Tibial nerve (tissue), 4 donors: ENCODE measurements at regions not wholly inside any gene's neighbourhood (a gene's known extent, or its start where the extent isn't known, plus 50 kb on each side); places are given as distances from the start of the nearest gene placed in this dataset.

Source experiments
- DNase-seq, 2 donors: peaks; one replicate each; pipeline ENCODE4 v3.0.0-alpha.2; 2019; ENCODE audit warnings: low spot score in 2 of 2
- H3K27ac ChIP-seq, 4 donors: fragments of 200-600 bp; sonication (generic) in 3 of 4; one replicate each; pipeline ENCODE4 v1.5.1; 2017 to 2019; ENCODE audit warnings: mild to moderate bottlenecking in 1 of 4
- H3K27me3 ChIP-seq, 2 donors: fragments of 200-600 bp; sonication (generic) in 1 of 2; one replicate each; pipeline versions ENCODE4 v1.5.1 to v1.6.0; 2017 to 2019
- H3K36me3 ChIP-seq, 3 donors: fragments of 200-600 bp; sonication (generic); one replicate each; pipeline ENCODE4 v1.5.1; 2018 to 2019
- H3K4me1 ChIP-seq, 4 donors: fragments of 200-600 bp; sonication (generic) in 3 of 4; one replicate each; pipeline ENCODE4 v1.5.1; 2017 to 2019
- H3K4me3 ChIP-seq, 4 donors: fragments of 200-600 bp; sonication (generic) in 3 of 4; one replicate each; pipeline ENCODE4 v1.5.1; 2017 to 2019; ENCODE audit warnings: mild to moderate bottlenecking in 1 of 4, moderate library complexity in 1 of 4
- H3K9me3 ChIP-seq, 4 donors: fragments of 200-600 bp; sonication (generic) in 3 of 4; one replicate each; pipeline ENCODE4 v1.5.1; 2017 to 2019
- EP300 ChIP-seq, 2 donors: sonication (generic); formaldehyde crosslinking; IDR thresholded peaks; one replicate each; pipeline ENCODE4 v1.6.1; 2017; ENCODE audit warnings: antibody characterized with exemption in 2 of 2, mild to moderate bottlenecking in 1 of 2
- POLR2A ChIP-seq, 2 donors: fragments of 450-650 bp; IDR thresholded peaks; one replicate each; pipeline ENCODE4 v1.6.1; 2017; ENCODE audit warnings: antibody characterized with exemption in 2 of 2, mild to moderate bottlenecking in 2 of 2, moderate library complexity in 2 of 2
- WGBS, 2 donors: methylation state at CpG; one replicate each; pipeline ENCODE4 v1.1.5; 2018; 5-methylcytosine and 5-hydroxymethylcytosine counted together
- TF ChIP-seq, protein P1 (sequence below), 5 experiments: fragments of 200-600 bp in 3 of 5; fragments of 450-650 bp in 2 of 5; sonication (generic) in 3 of 5; IDR thresholded peaks; one replicate each; pipeline ENCODE4 v1.5.1; 2016 to 2019; ENCODE audit warnings: antibody characterized with exemption in 5 of 5, mild to moderate bottlenecking in 3 of 5, moderate library complexity in 2 of 5

DNA sequence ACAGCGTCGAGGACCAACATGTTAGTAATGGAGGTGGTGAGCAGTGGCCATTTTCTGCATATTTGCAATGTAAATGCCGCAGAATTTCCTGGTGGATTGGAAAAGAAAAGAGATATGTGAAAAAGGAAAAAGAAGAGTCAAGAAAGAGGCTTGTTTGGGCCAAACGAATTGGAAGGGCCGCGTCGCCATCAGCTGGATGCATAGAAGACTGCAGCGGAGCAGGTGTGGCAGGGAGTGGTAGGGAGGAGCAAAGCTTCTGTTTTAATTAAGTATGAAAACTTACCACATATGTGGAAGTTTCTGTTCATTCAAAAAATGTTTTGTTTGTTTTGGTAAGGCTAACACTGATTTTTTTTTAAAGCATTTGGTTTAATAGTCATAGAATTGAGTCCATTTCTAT lies 690.7 kb downstream of the NCAM2 start:
- Histone ChIP-seq H3K27me3 (no peaks in the 10 kb centered on the region), H3K27ac (no peak overlapping the region), H3K9me3 (no peaks in the 10 kb centered on the region), H3K4me1 (no peaks in the 10 kb centered on the region), H3K4me3 (no peak overlapping the region), H3K36me3 (no peaks in the 10 kb centered on the region)
- DNase-seq = no peak
- TF ChIP-seq, protein P1, sequence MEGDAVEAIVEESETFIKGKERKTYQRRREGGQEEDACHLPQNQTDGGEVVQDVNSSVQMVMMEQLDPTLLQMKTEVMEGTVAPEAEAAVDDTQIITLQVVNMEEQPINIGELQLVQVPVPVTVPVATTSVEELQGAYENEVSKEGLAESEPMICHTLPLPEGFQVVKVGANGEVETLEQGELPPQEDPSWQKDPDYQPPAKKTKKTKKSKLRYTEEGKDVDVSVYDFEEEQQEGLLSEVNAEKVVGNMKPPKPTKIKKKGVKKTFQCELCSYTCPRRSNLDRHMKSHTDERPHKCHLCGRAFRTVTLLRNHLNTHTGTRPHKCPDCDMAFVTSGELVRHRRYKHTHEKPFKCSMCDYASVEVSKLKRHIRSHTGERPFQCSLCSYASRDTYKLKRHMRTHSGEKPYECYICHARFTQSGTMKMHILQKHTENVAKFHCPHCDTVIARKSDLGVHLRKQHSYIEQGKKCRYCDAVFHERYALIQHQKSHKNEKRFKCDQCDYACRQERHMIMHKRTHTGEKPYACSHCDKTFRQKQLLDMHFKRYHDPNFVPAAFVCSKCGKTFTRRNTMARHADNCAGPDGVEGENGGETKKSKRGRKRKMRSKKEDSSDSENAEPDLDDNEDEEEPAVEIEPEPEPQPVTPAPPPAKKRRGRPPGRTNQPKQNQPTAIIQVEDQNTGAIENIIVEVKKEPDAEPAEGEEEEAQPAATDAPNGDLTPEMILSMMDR (IDR thresholded peaks at IDR 0.05) = peak in 2 of 5 experiments; percentile 19 to 30
- TF ChIP-seq EP300 (IDR thresholded peaks at IDR 0.05) = no peak
- 60 to 61% methylated on average over 8 of the region's 8 CpGs for WGBS, 2 donors

DNA sequence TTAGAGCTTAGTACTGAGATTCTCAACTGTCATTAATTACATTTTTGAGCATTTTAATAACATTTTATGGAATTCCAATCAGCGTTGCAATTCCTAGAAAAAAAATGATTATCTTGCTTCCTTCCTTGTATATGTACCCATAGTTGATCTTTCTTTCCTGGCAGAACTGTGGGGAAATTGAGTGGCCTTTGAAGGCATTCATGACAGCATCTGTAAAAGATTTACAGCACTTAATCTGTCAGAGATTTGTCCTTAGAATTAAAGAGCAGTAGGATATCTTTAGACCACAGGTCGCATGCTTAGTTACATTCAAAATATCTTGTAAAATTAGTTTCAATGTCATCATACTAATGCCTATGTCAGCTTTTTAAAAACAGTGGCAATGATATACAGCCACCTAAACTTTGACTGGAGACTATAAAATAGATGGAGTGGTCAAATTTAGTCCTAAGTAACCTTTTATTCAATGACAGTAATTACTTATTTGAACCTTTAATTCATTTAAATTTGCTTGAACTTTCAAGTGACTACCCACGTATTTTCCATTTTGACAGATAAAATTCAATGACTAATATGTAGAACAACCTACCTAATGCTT lies 692.0 kb downstream of the NCAM2 start:
- no peaks in the 10 kb centered on the region for H3K27me3 ChIP-seq
- H3K4me1 ChIP-seq = no peaks in the 10 kb centered on the region
- no peak for TF ChIP-seq POLR2A (IDR thresholded peaks at IDR 0.05)
- TF ChIP-seq, protein P1 (IDR thresholded peaks at IDR 0.05) = no peak
- TF ChIP-seq EP300 (IDR thresholded peaks at IDR 0.05) = no peak
- no peak for DNase-seq
- no peak overlapping the region for H3K27ac ChIP-seq
- no peaks in the 10 kb centered on the region for H3K36me3 ChIP-seq
- no peaks in the 10 kb centered on the region for H3K9me3 ChIP-seq
- no peak overlapping the region for H3K4me3 ChIP-seq
- 63% methylated on average over 3 of the region's 3 CpGs for WGBS, 2 donors

DNA sequence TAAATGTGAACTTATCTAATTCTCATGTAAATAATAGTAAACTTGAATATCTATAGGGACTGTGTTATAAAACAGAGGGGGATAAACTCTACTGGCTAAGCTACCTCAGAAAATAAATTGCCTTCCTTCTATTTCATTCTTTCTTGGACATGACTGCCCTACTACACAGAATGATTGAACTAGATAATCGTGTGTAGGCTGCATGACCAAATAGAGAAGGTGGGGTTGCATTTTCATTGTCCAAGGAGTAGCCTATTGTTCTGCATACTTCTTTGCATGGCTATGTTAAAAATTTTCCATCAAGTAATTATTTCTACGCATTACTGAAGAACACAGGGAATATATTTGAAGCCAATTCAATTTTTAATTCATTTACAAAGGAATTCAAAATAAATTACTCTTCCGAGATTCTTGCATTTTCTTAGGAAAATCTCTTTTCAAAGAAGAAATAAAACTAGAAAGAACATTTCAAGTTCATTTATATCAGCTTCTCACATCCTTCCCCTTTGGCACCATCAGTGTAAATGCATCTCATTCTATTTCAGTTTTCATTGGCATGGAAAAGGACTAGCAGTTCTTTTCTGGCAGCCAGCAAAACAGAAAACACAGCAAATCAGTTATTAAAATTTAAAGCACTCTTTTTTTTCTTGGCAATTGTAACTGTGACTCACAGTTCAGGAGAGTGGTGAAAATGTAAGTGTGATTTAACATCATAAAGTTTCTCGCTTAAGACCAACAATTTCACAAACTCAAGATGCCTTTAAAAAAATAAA lies 714.7 kb downstream of the NCAM2 start:
- no peaks in the 10 kb centered on the region for H3K27me3 ChIP-seq
- H3K4me3 ChIP-seq = no peak overlapping the region
- H3K9me3 ChIP-seq = no peaks in the 10 kb centered on the region
- TF ChIP-seq, protein P1 (IDR thresholded peaks at IDR 0.05) = no peak
- TF ChIP-seq POLR2A (IDR thresholded peaks at IDR 0.05) = no peak
- TF ChIP-seq EP300 (IDR thresholded peaks at IDR 0.05) = no peak
- peaks cover 0 to 15% (median 0%) of the 10 kb centered on the region in 4 donors for H3K4me1 ChIP-seq
- no peaks in the 10 kb centered on the region for H3K36me3 ChIP-seq
- peak overlapping the region in 1 of 4 donors; percentile 24 for H3K27ac ChIP-seq
- no peak for DNase-seq
- WGBS, 2 donors = 22 to 25% methylated on average over 4 of the region's 4 CpGs

DNA sequence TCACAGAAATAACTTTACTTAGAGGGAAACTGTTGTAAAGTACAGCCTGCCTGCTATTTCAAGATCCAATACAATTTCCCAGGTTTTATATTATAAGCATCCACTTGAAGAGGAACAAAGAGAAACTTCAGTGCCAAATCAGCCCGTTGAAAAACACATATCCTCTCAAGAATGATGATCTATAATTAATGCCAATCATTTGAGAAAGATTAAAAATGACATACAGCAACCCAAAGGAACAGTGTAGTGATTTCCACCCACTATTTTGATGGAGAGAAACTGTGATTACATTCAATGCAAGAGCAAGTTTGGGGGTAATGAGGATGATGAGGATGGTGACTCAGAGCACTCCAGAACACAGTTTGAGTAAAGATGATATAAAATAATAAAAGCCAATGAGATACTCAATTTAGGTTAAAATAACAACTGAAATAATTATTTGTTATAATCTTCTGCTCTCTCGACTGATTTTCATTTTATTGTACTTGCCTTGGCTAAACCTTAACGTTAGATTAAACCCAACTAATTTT lies 715.5 kb downstream of the NCAM2 start:
- Histone ChIP-seq H3K4me3 (no peak overlapping the region), H3K27me3 (no peaks in the 10 kb centered on the region), H3K36me3 (no peaks in the 10 kb centered on the region), H3K9me3 (no peaks in the 10 kb centered on the region), H3K27ac (peak overlapping the region in 1 of 4 donors; percentile 24), H3K4me1 (peaks cover 0 to 15% (median 0%) of the 10 kb centered on the region in 4 donors)
- 48 to 53% methylated on average over 3 of the region's 3 CpGs for WGBS, 2 donors
- TF ChIP-seq EP300 (IDR thresholded peaks at IDR 0.05) (no peak), POLR2A (IDR thresholded peaks at IDR 0.05) (no peak)
- TF ChIP-seq, protein P1 (IDR thresholded peaks at IDR 0.05) = no peak
- no peak for DNase-seq

DNA sequence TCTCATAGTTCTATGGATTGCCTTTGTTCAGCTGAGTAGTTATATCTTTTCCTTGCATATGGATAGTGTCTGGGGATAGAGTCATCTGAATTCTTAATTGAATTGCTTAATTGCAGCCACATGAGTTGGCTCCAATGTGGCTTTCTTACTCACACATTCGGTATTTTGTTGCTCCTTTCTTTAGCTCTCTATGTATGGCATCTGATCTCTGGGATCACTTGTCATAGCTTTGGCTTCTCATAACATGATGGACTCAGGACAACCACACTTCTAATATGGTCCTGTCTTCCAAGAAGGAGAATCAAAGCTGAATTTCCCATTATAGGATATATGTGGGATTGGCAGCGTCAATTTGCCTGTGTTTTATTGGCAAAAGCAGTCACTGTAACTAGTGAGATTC lies 716.2 kb downstream of the NCAM2 start:
- no peak for TF ChIP-seq POLR2A (IDR thresholded peaks at IDR 0.05)
- no peak for TF ChIP-seq EP300 (IDR thresholded peaks at IDR 0.05)
- TF ChIP-seq, protein P1 (IDR thresholded peaks at IDR 0.05) = no peak
- Histone ChIP-seq H3K27ac (no peak overlapping the region), H3K27me3 (no peaks in the 10 kb centered on the region), H3K4me1 (peaks cover 0 to 15% (median 0%) of the 10 kb centered on the region in 4 donors), H3K36me3 (no peaks in the 10 kb centered on the region), H3K4me3 (no peak overlapping the region), H3K9me3 (no peaks in the 10 kb centered on the region)
- DNase-seq = no peak
- WGBS, 2 donors = 74 to 78% methylated on average over 2 of the region's 2 CpGs
